Adrenal gland (tissue), 5 donors: ENCODE measurements at regions not wholly inside any gene's neighbourhood (a gene's known extent, or its start where the extent isn't known, plus 50 kb on each side); places are given as distances from the start of the nearest gene placed in this dataset.

Source experiments
- CTCF ChIP-seq, 6 experiments: fragments of 450-650 bp in 4 of 6; fragments of 200-600 bp in 2 of 6; sonication (generic) in 1 of 6; IDR thresholded peaks; 1 replicate in 5 of 6; 2 replicates in 1 of 6; pipeline versions ENCODE4 v1.5.1 to v1.8.0; 2016 to 2021; ENCODE audit warnings: antibody characterized with exemption in 6 of 6, mild to moderate bottlenecking in 2 of 6, moderate library complexity in 1 of 6
- POLR2A ChIP-seq, 2 donors: fragments of 450-650 bp; IDR thresholded peaks; one replicate each; pipeline ENCODE4 v1.6.1; 2017; ENCODE audit warnings: antibody characterized with exemption in 2 of 2, mild to moderate bottlenecking in 2 of 2, moderate library complexity in 1 of 2
- donor health status: DM: no; HTN: no; CAD: no.

DNA sequence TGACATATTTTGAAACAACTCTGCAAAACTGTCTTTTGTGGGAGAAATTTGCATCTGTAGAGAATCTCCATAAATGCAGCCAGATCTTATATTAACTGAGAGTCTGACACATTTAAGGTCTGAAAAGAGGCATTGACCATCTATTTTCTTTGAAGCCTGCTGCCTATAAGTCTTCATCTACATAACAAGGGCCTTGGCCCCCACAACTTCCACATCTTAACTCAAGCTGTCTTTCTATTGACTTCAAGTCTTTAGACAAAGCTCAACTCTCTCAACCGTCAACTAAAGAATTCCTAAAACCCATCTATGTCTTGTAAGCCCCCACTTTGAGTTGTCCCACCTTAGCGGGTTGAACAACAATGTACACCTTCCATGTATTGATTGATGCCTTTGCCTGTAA is 72.4 kb upstream of the ADCY1 start:
- no peak for TF ChIP-seq CTCF (IDR thresholded peaks at IDR 0.05)
- TF ChIP-seq POLR2A (IDR thresholded peaks at IDR 0.05), result no peak
